HG02763 (cell line): ENCODE measurements at regions not wholly inside any gene's neighbourhood (a gene's known extent, or its start where the extent isn't known, plus 50 kb on each side); places are given as distances from the start of the nearest gene placed in this dataset.
"Not testable (repeated sequence)": the region's sequence is repeated elsewhere in the genome, so short reads cannot be mapped to it uniquely, and the experiment has no call there.

Experiments
- ATAC-seq: cut with Tn5 transposase; IDR thresholded peaks from one replicate; pipeline ENCODE4 v1.9.1; 2021; ENCODE audit warnings: mild to moderate bottlenecking, moderate library complexity; ENCODE audit not compliant: unreplicated experiment

GRCh38 chr11:87879118-87879517, 296.1 kb downstream of the RAB38 start:
- no peak for ATAC-seq

- ATAC-seq, result no peak
Measured at GRCh38 chr11:87878373-87878825, 296.8 kb downstream of the RAB38 start.

- no peak for ATAC-seq
Measured at GRCh38 chr11:87871056-87871455, 304.2 kb downstream of the RAB38 start.

- no peak for ATAC-seq
Measured at GRCh38 chr11:87870086-87870485, 305.2 kb downstream of the RAB38 start.

- ATAC-seq, result no peak
Measured at GRCh38 chr11:87866951-87867350, 308.3 kb downstream of the RAB38 start.

- no peak for ATAC-seq
Measured at GRCh38 chr11:87861030-87861429, 314.2 kb downstream of the RAB38 start.

GRCh38 chr11:87859636-87860035, 315.6 kb downstream of the RAB38 start:
- no peak for ATAC-seq

GRCh38 chr11:87851827-87852226, 323.4 kb downstream of the RAB38 start:
- ATAC-seq, result no peak

GRCh38 chr11:87851234-87851633, 324.0 kb downstream of the RAB38 start:
- no peak for ATAC-seq

- no peak for ATAC-seq
Measured at GRCh38 chr11:87849216-87849615, 326.0 kb downstream of the RAB38 start.

- no peak for ATAC-seq
Measured at GRCh38 chr11:87840786-87841185, 334.5 kb downstream of the RAB38 start.

- no peak for ATAC-seq
Measured at GRCh38 chr11:87832211-87832610, 343.0 kb downstream of the RAB38 start.

- ATAC-seq, result no peak
Measured at GRCh38 chr11:87820011-87820410, 355.2 kb downstream of the RAB38 start.

- ATAC-seq, result no peak
Measured at GRCh38 chr11:87819151-87819550, 356.1 kb downstream of the RAB38 start.

- no peak for ATAC-seq
Measured at GRCh38 chr11:87812571-87813365, 362.5 kb downstream of the RAB38 start.

- no peak for ATAC-seq
Measured at GRCh38 chr11:87810486-87810885, 364.8 kb downstream of the RAB38 start.

- no peak for ATAC-seq
Measured at GRCh38 chr11:87809256-87809655, 366.0 kb downstream of the RAB38 start.

GRCh38 chr11:87804176-87804575, 371.1 kb downstream of the RAB38 start:
- no peak for ATAC-seq

GRCh38 chr11:87803748-87804147, 371.5 kb downstream of the RAB38 start:
- no peak for ATAC-seq

- ATAC-seq, result not testable (repeated sequence)
Measured at GRCh38 chr11:87784862-87785261, 390.4 kb downstream of the RAB38 start.

GRCh38 chr11:87780068-87780413, 395.2 kb downstream of the RAB38 start:
- ATAC-seq, result no peak

- no peak for ATAC-seq
Measured at GRCh38 chr11:87779276-87780067, 395.8 kb downstream of the RAB38 start.
